ENCODE measurements at regions not wholly inside any gene's neighbourhood (a gene's known extent, or its start where the extent isn't known, plus 50 kb on each side); places are given as distances from the start of the nearest gene placed in this dataset.

GRCh38 chr13:20306039-20306438, 73.9 kb upstream of the GJB6 start:
- TF ChIP-seq POLR2A (IDR thresholded peaks at IDR 0.05) (no peak), CTCF (IDR thresholded peaks at IDR 0.05) (no peak)
